Peyer's patch (tissue), 4 donors: ENCODE measurements at regions not wholly inside any gene's neighbourhood (a gene's known extent, or its start where the extent isn't known, plus 50 kb on each side); places are given as distances from the start of the nearest gene placed in this dataset.

Experiments
- POLR2A ChIP-seq, 2 donors: fragments of 450-650 bp; IDR thresholded peaks; one replicate each; pipeline ENCODE4 v1.5.1; 2017; ENCODE audit warnings: antibody characterized with exemption in 2 of 2, mild to moderate bottlenecking in 2 of 2, moderate library complexity in 2 of 2
- TF ChIP-seq, protein P1 (sequence below), 6 experiments: fragments of 450-650 bp in 4 of 6; fragments of 200-600 bp in 2 of 6; sonication (generic) in 1 of 6; IDR thresholded peaks; one replicate each; pipeline ENCODE4 v1.5.1; 2017 to 2019; ENCODE audit warnings: antibody characterized with exemption in 6 of 6, mild to moderate bottlenecking in 3 of 6, moderate library complexity in 1 of 6

DNA sequence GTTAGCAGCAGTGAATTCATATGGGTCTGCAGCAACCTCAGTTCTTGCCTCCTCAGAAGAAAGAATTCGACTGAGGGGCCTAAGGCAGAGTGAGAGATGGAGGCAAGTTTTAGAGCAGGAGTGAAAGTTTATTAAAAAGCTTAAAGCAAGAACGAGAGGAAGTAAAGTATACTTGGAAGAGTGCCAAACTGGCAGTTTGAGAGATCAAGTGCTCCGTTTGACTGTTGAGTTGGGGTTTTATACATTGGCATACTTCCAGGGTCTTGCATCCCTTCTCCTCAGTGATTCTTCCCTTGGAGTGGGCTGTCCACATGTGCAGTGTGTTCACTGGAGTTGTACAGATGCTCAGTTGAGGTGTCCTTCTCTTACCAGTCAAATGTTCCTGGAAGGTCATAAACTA is 203.6 kb downstream of the SPATA31D1 start:
- TF ChIP-seq, protein P1, sequence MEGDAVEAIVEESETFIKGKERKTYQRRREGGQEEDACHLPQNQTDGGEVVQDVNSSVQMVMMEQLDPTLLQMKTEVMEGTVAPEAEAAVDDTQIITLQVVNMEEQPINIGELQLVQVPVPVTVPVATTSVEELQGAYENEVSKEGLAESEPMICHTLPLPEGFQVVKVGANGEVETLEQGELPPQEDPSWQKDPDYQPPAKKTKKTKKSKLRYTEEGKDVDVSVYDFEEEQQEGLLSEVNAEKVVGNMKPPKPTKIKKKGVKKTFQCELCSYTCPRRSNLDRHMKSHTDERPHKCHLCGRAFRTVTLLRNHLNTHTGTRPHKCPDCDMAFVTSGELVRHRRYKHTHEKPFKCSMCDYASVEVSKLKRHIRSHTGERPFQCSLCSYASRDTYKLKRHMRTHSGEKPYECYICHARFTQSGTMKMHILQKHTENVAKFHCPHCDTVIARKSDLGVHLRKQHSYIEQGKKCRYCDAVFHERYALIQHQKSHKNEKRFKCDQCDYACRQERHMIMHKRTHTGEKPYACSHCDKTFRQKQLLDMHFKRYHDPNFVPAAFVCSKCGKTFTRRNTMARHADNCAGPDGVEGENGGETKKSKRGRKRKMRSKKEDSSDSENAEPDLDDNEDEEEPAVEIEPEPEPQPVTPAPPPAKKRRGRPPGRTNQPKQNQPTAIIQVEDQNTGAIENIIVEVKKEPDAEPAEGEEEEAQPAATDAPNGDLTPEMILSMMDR (IDR thresholded peaks at IDR 0.05): no peak
- no peak for TF ChIP-seq POLR2A (IDR thresholded peaks at IDR 0.05)
